Suprapubic skin (tissue), 4 donors: ENCODE measurements at regions not wholly inside any gene's neighbourhood (a gene's known extent, or its start where the extent isn't known, plus 50 kb on each side); places are given as distances from the start of the nearest gene placed in this dataset.

Experiments
- DNase-seq, 2 donors: peaks; one replicate each; pipeline ENCODE4 v3.0.0-alpha.2; 2019; ENCODE audit warnings: low spot score in 2 of 2
- H3K27ac ChIP-seq: fragments of 200-600 bp; sonication (generic); one replicate; pipeline ENCODE4 v1.5.1; 2019
- H3K27me3 ChIP-seq: fragments of 200-600 bp; sonication (generic); one replicate; pipeline ENCODE4 v1.5.1; 2019
- H3K36me3 ChIP-seq: fragments of 200-600 bp; sonication (generic); one replicate; pipeline ENCODE4 v1.5.1; 2019
- H3K4me1 ChIP-seq: fragments of 200-600 bp; sonication (generic); one replicate; pipeline ENCODE4 v1.5.1; 2019
- H3K4me3 ChIP-seq: fragments of 200-600 bp; sonication (generic); one replicate; pipeline ENCODE4 v1.5.1; 2019; ENCODE audit warnings: mild to moderate bottlenecking
- H3K9me3 ChIP-seq: fragments of 200-600 bp; sonication (generic); one replicate; pipeline ENCODE4 v1.5.1; 2019
- CTCF ChIP-seq, 2 donors: fragments of 200-600 bp in 1 of 2; fragments of 450-650 bp in 1 of 2; sonication (generic) in 1 of 2; IDR thresholded peaks; one replicate each; pipeline ENCODE4 v1.5.1; 2016 to 2019; ENCODE audit warnings: antibody characterized with exemption in 2 of 2, mild to moderate bottlenecking in 1 of 2, moderate library complexity in 1 of 2
- EP300 ChIP-seq: sonication (generic); formaldehyde crosslinking; IDR thresholded peaks from one replicate; pipeline ENCODE4 v1.6.1; 2017; ENCODE audit warnings: antibody characterized with exemption
- POLR2A ChIP-seq, 2 donors: fragments of 450-650 bp; IDR thresholded peaks; one replicate each; pipeline ENCODE4 v1.6.1; 2017; ENCODE audit warnings: antibody characterized with exemption in 2 of 2, mild to moderate bottlenecking in 2 of 2, moderate library complexity in 2 of 2
- POLR2AphosphoS5 ChIP-seq, 3 donors: sonication (generic); formaldehyde crosslinking; IDR thresholded peaks; one replicate each; pipeline ENCODE4 v1.6.1; 2017; ENCODE audit warnings: antibody characterized with exemption in 3 of 3
- WGBS: methylation state at CpG from one replicate; pipeline ENCODE4 v1.1.5; 2018; 5-methylcytosine and 5-hydroxymethylcytosine counted together

DNA sequence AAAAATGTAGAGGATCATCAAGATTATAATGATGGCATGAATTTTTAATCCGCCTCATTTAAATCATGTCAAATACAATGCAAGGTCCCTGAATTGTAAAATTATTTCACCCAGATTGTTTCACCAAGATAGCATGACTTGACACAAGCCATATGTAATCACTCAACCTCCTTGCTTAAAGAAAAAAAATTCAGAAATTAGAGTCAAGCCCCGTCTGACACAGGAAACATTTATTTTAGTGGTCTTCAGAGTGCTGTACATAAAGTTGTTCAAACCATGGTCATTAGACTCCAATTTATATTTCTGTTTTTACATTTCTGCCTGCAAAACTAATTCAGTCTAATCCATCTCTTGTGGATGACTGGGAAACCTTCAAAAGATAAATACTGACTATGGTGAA is 200.2 kb downstream of the CBLN4 start:
- WGBS, result 74% methylated on average over 2 of the region's 2 CpGs
- H3K4me1 ChIP-seq, result no peaks in the 10 kb centered on the region
- no peak for DNase-seq
- H3K36me3 ChIP-seq, result no peaks in the 10 kb centered on the region
- H3K9me3 ChIP-seq, result no peaks in the 10 kb centered on the region
- H3K27me3 ChIP-seq, result no peaks in the 10 kb centered on the region
- TF ChIP-seq POLR2AphosphoS5 (IDR thresholded peaks at IDR 0.05), result no peak
- H3K27ac ChIP-seq, result no peak overlapping the region
- H3K4me3 ChIP-seq, result no peak overlapping the region

DNA sequence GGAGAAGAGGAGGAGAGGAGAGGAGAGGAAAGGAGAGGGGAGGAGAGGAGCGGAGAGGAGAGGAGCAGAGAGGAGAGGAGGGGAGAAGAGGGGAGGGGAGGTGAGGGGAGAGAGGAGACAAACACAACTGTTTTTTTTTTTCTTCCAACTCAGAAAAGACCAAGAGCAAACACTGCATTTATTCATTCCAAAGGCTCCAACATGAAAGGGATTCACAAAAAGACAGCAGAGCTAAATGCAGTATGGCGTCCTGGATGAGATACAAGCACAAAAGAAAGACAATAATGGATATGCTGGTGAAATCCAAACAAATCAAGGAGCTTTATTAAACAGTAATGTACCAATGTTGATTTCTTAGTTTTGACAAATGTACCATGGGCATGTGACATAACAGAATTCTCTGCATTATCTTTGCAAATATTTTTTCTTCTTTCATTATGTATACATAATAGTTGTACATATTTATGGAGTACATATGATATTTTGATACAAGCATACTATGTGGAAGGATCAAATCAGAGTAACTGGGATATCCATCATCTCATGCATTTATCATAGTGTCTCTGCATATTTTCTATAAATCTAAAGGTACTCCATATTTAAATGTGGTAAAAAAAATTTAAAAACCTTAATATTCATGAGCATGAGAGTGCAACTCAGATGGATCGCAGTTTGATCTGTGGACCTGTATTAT is 204.6 kb downstream of the CBLN4 start:
- no peak overlapping the region for H3K4me3 ChIP-seq
- no peaks in the 10 kb centered on the region for H3K36me3 ChIP-seq
- H3K4me1 ChIP-seq, result no peaks in the 10 kb centered on the region
- H3K27ac ChIP-seq, result no peak overlapping the region
- DNase-seq, result no peak
- no peak for TF ChIP-seq CTCF (IDR thresholded peaks at IDR 0.05)
- TF ChIP-seq POLR2A (IDR thresholded peaks at IDR 0.05), result no peak
- TF ChIP-seq EP300, result no peak
- no peak for TF ChIP-seq POLR2AphosphoS5 (IDR thresholded peaks at IDR 0.05)
- WGBS, result 83% methylated on average over 3 of the region's 3 CpGs
- H3K9me3 ChIP-seq, result no peaks in the 10 kb centered on the region
- H3K27me3 ChIP-seq, result no peaks in the 10 kb centered on the region

DNA sequence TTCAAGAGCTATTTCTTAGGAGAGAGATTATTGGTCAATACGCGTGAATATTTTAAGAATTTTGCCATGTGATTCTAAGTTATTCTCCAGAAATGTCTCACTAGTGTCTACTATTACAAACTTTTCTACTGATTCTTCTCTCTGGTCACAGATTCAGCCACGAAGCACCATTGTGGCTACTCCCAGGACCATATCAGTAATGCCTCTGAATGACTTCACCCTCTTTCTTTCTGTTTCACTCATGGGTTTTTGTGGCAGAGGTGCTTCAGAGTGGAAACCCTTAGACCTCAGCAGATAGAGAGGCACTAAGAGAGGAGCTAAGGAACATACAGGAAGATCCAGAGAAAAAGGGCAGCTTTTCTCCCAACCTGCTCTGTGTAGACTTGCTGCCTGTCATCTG is 211.3 kb downstream of the CBLN4 start:
- DNase-seq, result no peak

GRCh38 chr20:55792049-55792448 is 213.3 kb downstream of the CBLN4 start:
- Histone ChIP-seq H3K27ac (no peak overlapping the region), H3K27me3 (no peaks in the 10 kb centered on the region), H3K36me3 (no peaks in the 10 kb centered on the region), H3K4me1 (no peaks in the 10 kb centered on the region), H3K4me3 (no peak overlapping the region), H3K9me3 (no peaks in the 10 kb centered on the region)
- DNase-seq, result no peak
- no peak for TF ChIP-seq POLR2A (IDR thresholded peaks at IDR 0.05)
- TF ChIP-seq CTCF (IDR thresholded peaks at IDR 0.05), result no peak
- no peak for TF ChIP-seq EP300
- no peak for TF ChIP-seq POLR2AphosphoS5 (IDR thresholded peaks at IDR 0.05)

More for the DNA sequence above, 211.3 kb downstream of the CBLN4 start:
- no peaks in the 10 kb centered on the region for H3K4me1 ChIP-seq
- 84% methylated on average over 3 of the region's 3 CpGs for WGBS
- TF ChIP-seq POLR2AphosphoS5 (IDR thresholded peaks at IDR 0.05) (no peak), POLR2A (IDR thresholded peaks at IDR 0.05) (no peak), CTCF (IDR thresholded peaks at IDR 0.05) (no peak), EP300 (no peak)
- no peaks in the 10 kb centered on the region for H3K9me3 ChIP-seq
- H3K27ac ChIP-seq, result no peak overlapping the region
- no peaks in the 10 kb centered on the region for H3K36me3 ChIP-seq
- no peak overlapping the region for H3K4me3 ChIP-seq
- H3K27me3 ChIP-seq, result no peaks in the 10 kb centered on the region

GRCh38 chr20:55790178-55790577 is 215.1 kb downstream of the CBLN4 start:
- Histone ChIP-seq H3K4me1 (no peaks in the 10 kb centered on the region), H3K27me3 (no peaks in the 10 kb centered on the region), H3K36me3 (no peaks in the 10 kb centered on the region), H3K9me3 (no peaks in the 10 kb centered on the region), H3K27ac (no peak overlapping the region), H3K4me3 (no peak overlapping the region)
- TF ChIP-seq EP300 (no peak), CTCF (IDR thresholded peaks at IDR 0.05) (no peak), POLR2AphosphoS5 (IDR thresholded peaks at IDR 0.05) (no peak), POLR2A (IDR thresholded peaks at IDR 0.05) (no peak)
- WGBS, result 70% methylated on average over 6 of the region's 6 CpGs
- DNase-seq, result no peak

DNA sequence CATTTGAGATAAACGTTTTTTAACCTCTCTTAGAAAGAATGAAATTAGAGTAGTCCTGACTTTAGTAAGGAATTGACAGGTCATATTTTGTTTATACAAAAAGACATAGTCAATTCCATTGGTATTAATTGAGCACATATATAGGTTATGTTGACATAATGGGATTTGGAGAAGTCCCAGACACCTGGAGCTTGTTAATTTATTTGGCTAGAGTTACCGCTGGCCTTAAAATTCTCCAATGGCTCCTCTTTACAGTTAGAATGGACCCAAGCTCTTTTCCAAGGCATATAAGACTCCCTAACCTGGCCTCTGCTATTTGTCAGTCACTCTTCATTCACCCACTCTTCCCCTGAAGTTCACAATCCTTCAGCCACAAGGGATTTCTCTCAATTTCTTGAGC is 221.3 kb downstream of the CBLN4 start:
- Histone ChIP-seq H3K27me3 (no peaks in the 10 kb centered on the region), H3K4me1 (peaks cover 14% of the 10 kb centered on the region), H3K27ac (no peak overlapping the region), H3K36me3 (no peaks in the 10 kb centered on the region), H3K4me3 (no peak overlapping the region), H3K9me3 (no peaks in the 10 kb centered on the region)
- TF ChIP-seq CTCF (IDR thresholded peaks at IDR 0.05), result no peak
- no peak for DNase-seq
- WGBS, result 37% methylated on average over 2 of the region's 2 CpGs
